Spleen (tissue), 7 donors: ENCODE measurements at regions not wholly inside any gene's neighbourhood (a gene's known extent, or its start where the extent isn't known, plus 50 kb on each side); places are given as distances from the start of the nearest gene placed in this dataset.

Source experiments
- POLR2A ChIP-seq, 3 donors: fragments of 450-650 bp; IDR thresholded peaks; one replicate each; pipeline ENCODE4 v1.5.1; 2017; ENCODE audit warnings: antibody characterized with exemption in 3 of 3, mild to moderate bottlenecking in 1 of 3
- TF ChIP-seq, protein P1 (sequence below), 11 experiments: fragments of 200-600 bp in 7 of 11; fragments of 450-650 bp in 4 of 11; sonication (generic) in 4 of 11; IDR thresholded peaks in 8 of 11; conservative IDR thresholded peaks in 3 of 11; 1 replicate in 7 of 11; 2 replicates in 4 of 11; pipeline versions ENCODE4 v1.4.0 to v1.8.0; 2016 to 2021; ENCODE audit warnings: antibody characterized with exemption in 11 of 11, inconsistent platforms in 4 of 11, mild to moderate bottlenecking in 1 of 11
- donor health status: DM: no; HTN: no; CAD: no; lungs with moderate emphysema.
- donor health status: DM: no; HTN: no; CAD: no.
- donor health status: DM: no; HTN: no; CAD: no.

DNA sequence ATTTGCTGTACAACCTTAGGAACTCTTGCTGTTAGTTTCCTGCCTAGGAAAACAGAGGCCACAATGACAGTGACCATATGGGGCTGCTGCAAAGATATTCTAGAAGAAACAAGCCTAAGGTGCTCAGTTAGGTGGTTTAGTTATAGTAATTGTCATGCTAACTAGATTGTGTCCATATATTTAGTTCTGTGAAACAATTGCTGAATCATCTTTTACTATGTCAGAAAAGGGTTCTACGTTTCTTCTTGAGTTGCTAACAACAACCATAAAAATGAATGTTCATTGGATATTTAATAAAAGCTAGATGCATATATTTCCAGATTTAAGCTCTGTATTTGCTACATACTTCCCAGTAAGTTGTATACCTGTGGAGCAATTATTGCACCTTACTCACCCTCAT lies 597.2 kb upstream of the KLHL29 start:
- TF ChIP-seq POLR2A (IDR thresholded peaks at IDR 0.05) = no peak
- TF ChIP-seq, protein P1, sequence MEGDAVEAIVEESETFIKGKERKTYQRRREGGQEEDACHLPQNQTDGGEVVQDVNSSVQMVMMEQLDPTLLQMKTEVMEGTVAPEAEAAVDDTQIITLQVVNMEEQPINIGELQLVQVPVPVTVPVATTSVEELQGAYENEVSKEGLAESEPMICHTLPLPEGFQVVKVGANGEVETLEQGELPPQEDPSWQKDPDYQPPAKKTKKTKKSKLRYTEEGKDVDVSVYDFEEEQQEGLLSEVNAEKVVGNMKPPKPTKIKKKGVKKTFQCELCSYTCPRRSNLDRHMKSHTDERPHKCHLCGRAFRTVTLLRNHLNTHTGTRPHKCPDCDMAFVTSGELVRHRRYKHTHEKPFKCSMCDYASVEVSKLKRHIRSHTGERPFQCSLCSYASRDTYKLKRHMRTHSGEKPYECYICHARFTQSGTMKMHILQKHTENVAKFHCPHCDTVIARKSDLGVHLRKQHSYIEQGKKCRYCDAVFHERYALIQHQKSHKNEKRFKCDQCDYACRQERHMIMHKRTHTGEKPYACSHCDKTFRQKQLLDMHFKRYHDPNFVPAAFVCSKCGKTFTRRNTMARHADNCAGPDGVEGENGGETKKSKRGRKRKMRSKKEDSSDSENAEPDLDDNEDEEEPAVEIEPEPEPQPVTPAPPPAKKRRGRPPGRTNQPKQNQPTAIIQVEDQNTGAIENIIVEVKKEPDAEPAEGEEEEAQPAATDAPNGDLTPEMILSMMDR (IDR thresholded peaks at IDR 0.05 in 8 of 11, conservative IDR thresholded peaks at IDR 0.05 in 3 of 11) = no peak
